HG03175 (cell line): ENCODE measurements at regions not wholly inside any gene's neighbourhood (a gene's known extent, or its start where the extent isn't known, plus 50 kb on each side); places are given as distances from the start of the nearest gene placed in this dataset.
"Not testable (repeated sequence)": the region's sequence is repeated elsewhere in the genome, so short reads cannot be mapped to it uniquely, and the experiment has no call there.

Source experiments
- ATAC-seq: cut with Tn5 transposase; IDR thresholded peaks from one replicate; pipeline ENCODE4 v1.9.1; 2021; ENCODE audit warnings: mild to moderate bottlenecking, moderate library complexity; ENCODE audit not compliant: unreplicated experiment

- no peak for ATAC-seq
These were observed 1509.7 kb downstream of the MAT2B start for GRCh38 chr5:165015126-165015525.

- no peak for ATAC-seq
These were observed 1510.1 kb downstream of the MAT2B start for GRCh38 chr5:165015547-165015946.

- no peak for ATAC-seq
These were observed 1521.6 kb downstream of the MAT2B start for GRCh38 chr5:165026971-165027370.

DNA sequence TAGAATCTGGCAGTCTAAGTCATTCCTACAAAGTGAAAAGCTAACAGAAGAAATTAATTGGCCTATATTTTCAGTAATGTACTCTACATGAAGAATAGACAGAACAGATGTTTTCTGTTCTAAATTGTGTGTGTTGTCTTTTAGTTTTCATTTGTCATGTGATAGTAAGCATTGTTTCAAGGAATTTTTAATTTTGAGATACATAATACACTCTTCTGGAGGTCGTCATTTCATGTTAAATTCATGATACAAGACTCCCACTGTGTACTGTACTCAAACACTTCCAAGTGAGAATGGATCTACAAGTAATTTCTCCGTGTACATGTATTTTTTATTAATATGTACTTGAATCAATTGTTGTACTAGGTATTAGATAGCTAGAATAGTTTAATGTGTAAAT is 1522.9 kb downstream of the MAT2B start:
- ATAC-seq: no peak

GRCh38 chr5:165029099-165029870 is 1523.9 kb downstream of the MAT2B start:
- peak; percentile 40 for ATAC-seq

GRCh38 chr5:165030971-165031370 is 1525.6 kb downstream of the MAT2B start:
- no peak for ATAC-seq

GRCh38 chr5:165031371-165031770 is 1526.0 kb downstream of the MAT2B start:
- ATAC-seq: no peak

GRCh38 chr5:165035520-165035919 is 1530.1 kb downstream of the MAT2B start:
- no peak for ATAC-seq

GRCh38 chr5:165039748-165040147 is 1534.3 kb downstream of the MAT2B start:
- ATAC-seq: no peak

DNA sequence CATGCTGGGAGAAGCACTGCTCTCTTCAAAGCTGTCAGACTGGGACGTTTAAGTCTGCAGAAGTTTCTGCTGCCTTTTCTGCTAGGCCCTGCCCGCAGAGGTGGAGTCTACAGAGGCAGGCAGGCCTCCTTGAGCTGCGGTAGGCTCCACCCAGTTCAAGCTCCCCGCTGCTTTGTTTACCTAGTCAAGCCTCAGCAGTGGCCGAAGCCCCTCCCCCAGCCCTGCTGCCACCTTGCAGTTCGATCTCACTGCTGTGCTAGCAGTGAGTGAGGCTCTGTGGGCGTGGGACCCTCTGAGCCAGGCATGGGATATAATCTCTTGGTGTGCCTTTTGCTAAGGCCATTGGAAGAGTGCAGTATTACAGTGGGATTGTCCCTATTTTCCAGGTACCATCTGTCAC is 1540.5 kb downstream of the MAT2B start:
- not testable (repeated sequence) for ATAC-seq

DNA sequence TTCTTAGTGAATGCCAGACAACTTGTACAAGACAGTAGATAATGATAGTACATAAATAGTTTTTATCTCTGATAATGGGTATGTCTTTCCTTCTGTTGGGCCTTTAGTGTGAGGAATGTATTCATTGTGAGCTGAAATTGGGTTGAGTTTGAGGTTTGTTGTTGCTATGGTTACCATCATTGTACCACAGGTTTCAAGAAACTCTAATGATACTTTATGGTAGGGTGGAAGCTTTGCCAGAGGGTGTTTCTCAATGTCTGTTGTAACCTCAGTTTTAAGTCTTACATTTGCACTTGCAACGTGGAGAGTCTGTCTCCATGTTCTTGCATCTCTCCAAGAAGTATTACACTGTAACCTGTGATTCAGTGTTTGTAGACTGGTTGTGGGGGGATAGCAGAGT is 1550.1 kb downstream of the MAT2B start:
- no peak for ATAC-seq

DNA sequence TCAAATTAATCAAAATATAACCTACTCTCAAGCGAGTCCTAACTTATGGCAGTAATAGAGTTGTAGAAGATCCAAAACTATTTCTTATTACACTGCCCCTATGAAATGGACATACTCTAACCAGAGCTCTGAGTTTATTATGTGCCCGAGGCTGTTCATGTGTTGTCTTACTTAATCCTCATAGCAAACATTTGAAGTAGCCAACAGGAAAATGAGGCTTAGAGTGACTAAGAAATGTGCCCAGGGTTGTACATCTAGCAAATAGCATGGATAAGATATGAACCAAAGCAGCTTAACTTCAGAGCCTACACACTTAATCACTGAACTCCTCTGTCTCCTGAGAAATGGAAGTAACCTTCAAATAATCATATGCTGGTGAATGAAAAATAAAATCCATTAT is 1551.7 kb downstream of the MAT2B start:
- ATAC-seq: no peak

- no peak for ATAC-seq
These were observed 1561.4 kb downstream of the MAT2B start for GRCh38 chr5:165066751-165067385.

- no peak for ATAC-seq
These were observed 1571.3 kb downstream of the MAT2B start for GRCh38 chr5:165076686-165077085.

DNA sequence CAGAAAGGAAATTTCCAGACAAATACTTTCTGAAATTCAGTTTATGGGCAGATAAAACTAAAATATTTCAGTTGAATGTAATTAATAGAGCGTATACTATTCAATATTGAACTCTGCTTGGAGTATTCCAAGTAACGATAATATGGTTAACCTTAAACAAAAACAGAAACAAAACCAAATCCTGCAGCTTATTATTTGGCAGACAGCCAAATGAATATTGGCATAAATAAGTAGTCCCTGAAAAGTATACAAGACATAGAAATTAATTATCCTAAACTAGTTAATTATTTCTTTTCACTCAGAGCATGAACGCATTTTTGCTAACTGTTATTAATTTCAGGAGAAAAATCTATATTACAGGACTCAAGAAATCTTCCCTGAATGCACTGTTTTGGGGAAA is 1574.0 kb downstream of the MAT2B start:
- no peak for ATAC-seq

DNA sequence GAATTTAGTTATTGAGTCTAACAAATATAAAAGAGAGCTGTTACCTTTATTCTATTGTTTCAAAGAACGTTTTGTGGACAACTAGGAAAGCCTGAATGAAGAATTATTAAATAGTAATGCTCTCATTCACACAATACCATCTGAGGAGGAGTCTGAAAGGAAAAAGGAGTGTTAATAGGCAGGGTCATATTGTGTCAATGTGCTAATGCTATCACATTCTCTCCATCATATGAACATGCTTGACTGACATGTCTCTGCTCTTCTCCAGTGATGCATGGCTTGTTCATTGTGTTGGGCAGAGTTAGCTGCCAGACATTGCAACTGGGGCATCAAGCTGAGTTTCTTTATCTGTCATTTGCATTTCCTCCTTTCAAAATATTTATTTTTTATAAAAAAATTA is 1578.0 kb downstream of the MAT2B start:
- ATAC-seq: no peak

GRCh38 chr5:165086465-165086864 is 1581.0 kb downstream of the MAT2B start:
- no peak for ATAC-seq

DNA sequence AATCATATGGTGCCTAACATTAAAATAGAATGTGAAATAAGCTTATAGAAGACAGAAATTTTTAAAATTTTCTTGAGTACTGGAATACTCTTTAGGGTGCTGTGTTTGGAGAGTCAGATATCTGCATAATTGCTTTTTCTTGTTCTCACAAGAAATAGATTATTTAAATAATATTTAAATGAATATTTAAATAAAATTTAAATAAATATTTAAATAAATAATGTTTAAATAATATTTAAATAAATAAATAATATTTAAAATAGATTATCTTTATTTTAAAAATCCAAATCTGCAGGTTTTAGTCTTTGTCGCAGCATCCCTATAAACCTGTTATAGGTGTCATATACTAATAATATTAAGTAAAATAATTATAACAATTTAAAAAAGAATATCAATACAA is 1589.4 kb downstream of the MAT2B start:
- ATAC-seq: no peak

- no peak for ATAC-seq
These were observed 1596.3 kb downstream of the MAT2B start for GRCh38 chr5:165101709-165102108.

DNA sequence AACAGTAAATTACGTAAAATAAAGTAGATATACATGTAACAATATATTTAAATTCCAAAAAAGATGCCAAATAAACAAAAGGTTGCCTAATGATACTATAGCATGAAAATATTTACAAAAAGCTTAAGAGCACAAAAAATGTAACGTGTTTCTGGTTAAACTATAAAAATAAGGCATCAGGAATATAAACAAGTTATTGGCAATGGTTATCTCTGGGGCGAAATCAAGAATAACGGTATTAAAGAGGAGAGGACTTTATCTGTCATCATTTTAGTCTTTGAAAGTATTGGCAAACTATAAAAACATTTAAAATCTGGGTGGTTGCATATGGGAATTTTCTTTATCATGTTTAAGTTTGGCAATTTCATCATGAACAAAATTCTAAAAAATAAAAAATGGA is 1599.2 kb downstream of the MAT2B start:
- ATAC-seq: no peak

DNA sequence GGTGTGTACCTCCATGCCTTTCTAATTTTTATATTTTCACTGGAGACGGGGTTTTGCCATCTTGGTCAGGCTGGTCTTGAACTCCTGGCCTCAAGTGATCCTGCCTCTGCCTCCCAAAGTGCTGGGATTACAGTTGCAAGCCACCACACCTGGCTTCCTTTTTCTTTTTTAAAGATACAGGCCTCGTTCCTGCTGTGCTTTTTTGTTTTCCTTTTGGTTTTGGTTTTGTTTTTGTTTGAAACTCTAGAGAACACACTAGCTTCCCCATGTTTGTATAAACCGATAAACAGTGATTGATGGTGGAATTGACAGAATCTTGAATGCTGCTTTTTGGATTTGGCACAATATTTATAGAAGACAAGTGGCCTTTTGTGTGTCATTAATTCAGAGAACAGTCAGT is 1603.4 kb downstream of the MAT2B start:
- no peak for ATAC-seq

DNA sequence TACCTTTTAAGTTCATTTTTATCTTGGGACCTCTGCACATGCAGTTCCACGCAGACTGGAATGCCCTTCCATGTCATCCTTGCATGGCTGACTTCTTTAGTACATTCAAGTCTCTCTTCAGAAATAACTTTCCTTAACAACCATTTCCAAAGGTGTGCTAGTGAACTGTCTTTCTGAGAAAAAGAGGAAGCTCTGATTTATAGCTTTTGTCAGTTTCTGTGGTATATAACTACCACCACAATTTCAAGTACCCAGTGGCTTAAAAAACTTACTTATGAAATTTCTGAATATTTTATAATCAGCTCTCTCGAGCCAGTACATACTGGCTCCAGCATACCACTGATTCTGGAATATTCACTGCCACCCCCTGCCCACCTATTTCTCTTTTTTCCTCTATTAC is 1613.8 kb downstream of the MAT2B start:
- ATAC-seq: no peak

GRCh38 chr5:165126598-165126997 is 1621.2 kb downstream of the MAT2B start:
- ATAC-seq: no peak
